ENCODE measurements at regions not wholly inside any gene's neighbourhood (a gene's known extent, or its start where the extent isn't known, plus 50 kb on each side); places are given as distances from the start of the nearest gene placed in this dataset.

DNA sequence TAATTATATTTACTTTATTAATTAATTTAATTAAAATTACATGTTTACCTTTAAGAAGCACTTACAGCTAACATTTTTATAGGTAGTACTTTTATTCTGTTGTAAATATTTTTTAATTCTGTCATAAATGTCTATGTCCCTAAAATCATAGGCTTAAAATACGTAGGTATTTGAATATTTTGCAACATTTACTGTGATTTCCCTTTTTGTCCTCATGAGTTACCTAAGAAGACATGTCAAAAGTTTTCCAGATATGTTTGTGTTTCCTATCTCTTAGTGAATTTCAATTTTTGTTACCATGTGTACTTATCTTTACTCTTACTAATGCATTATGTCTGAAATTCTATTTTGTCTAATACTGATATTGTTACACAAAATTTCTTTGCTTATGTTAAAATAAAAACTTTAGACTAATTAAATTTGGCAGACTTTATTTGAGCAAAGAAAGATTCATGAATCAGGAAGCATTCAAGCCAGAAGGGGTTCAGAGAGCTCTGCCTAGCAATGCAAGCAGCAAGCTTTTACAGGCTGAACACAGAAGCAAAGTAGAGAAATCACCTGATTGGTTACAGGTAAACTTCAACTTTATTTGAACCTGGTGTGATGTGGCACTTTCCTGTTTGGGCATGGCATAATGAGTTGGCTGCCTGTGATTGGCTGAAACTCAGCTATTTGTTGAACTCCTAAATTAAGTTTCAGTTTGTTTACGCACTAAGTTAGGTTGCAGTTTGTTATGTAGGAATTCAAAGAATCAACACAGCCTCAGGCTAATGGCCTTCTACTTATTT, 123.2 kb upstream of the TMEM170B start:
- H3K4me2 ChIP-seq (ENCODE audit: low read length, poor library complexity, severe bottlenecking): no peak overlapping the region
- no peak overlapping the region for H3K4me3 ChIP-seq (ENCODE audit: insufficient read depth in 1 of 2, low read depth in 1 of 2, low read length in 2 of 2)
- no peak overlapping the region for H3K18ac ChIP-seq (ENCODE audit: low read depth in 1 of 2, low read length in 2 of 2)
- H3K27me3 ChIP-seq (ENCODE audit: control insufficient read depth in 1 of 2, insufficient read depth in 1 of 2, low read length in 2 of 2): no peaks in the 10 kb centered on the region
- H3K23ac ChIP-seq (ENCODE audit: low read length in 2 of 2): no peak overlapping the region
- no peak for DNase-seq
- H3K79me1 ChIP-seq (replicated peaks; ENCODE audit: low read length, poor library complexity, severe bottlenecking): no peaks in the 10 kb centered on the region
- no peak overlapping the region for H2BK15ac ChIP-seq (ENCODE audit: low read depth, poor library complexity, severe bottlenecking)
- H3K14ac ChIP-seq (ENCODE audit: low read length in 2 of 2): no peak overlapping the region
- H3K9me3 ChIP-seq (ENCODE audit: control insufficient read depth, low read length): no peaks in the 10 kb centered on the region
- H2BK120ac ChIP-seq (ENCODE audit: low read depth, low read length): no peak overlapping the region
- WGBS: no CpG with 5 or more reads among the region's 2 CpGs
- H2BK5ac ChIP-seq (ENCODE audit: low read depth, low read length, poor library complexity, severe bottlenecking): no peak overlapping the region
- H3K4ac ChIP-seq (ENCODE audit: low read depth in 1 of 2, low read length in 2 of 2): no peak overlapping the region
- no peak overlapping the region for H4K8ac ChIP-seq (ENCODE audit: low read length)
- H2AFZ ChIP-seq (ENCODE audit: low read depth, low read length): no peak overlapping the region
- peaks cover 0 to 2% of the 10 kb centered on the region in 2 experiments for H3K36me3 ChIP-seq (ENCODE audit: control insufficient read depth in 1 of 2, insufficient read depth in 2 of 2, low read depth in 1 of 2, low read length in 2 of 2)
- peaks cover 3% of the 10 kb centered on the region for H3K4me1 ChIP-seq (ENCODE audit: control insufficient read depth, insufficient read depth, low read depth, low read length)
- no peak overlapping the region for H3K27ac ChIP-seq (ENCODE audit: low read length, poor library complexity, severe bottlenecking)
- H2AK5ac ChIP-seq (ENCODE audit: low read length, severe bottlenecking): peak overlapping the region; percentile 57
- H2BK12ac ChIP-seq (ENCODE audit: low read length in 2 of 2): no peak overlapping the region
- H4K91ac ChIP-seq (ENCODE audit: low read length): no peak overlapping the region
- H3K9ac ChIP-seq (ENCODE audit: low read length): no peak overlapping the region

DNA sequence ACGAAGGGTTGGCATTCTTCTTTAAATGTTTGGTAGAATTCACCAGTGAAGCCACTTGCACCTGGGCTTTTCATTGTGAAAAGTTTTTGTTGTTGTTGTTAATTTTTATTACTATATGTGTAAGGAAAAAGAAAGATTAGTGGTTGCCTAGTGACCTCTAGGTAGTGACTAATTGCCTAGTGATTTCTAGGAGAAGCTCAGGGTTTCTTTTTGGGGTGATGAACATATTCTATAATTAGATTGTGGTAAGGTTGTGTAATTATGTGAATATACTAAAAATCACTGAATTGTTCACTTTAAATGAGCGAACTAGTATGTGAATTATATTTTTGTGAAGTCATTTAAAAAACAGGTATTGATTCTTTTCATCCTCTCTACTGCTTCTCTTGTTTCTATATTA, 123.8 kb upstream of the TMEM170B start:
- Histone ChIP-seq H2BK15ac (ENCODE audit: low read depth, poor library complexity, severe bottlenecking) (no peak overlapping the region), H2BK120ac (ENCODE audit: low read depth, low read length) (no peak overlapping the region), H3K4me1 (ENCODE audit: control insufficient read depth, insufficient read depth, low read depth, low read length) (peaks cover 3% of the 10 kb centered on the region), H2AFZ (ENCODE audit: low read depth, low read length) (no peak overlapping the region), H3K9ac (ENCODE audit: low read length) (no peak overlapping the region), H4K91ac (ENCODE audit: low read length) (no peak overlapping the region), H2BK5ac (ENCODE audit: low read depth, low read length, poor library complexity, severe bottlenecking) (no peak overlapping the region), H3K36me3 (ENCODE audit: control insufficient read depth in 1 of 2, insufficient read depth in 2 of 2, low read depth in 1 of 2, low read length in 2 of 2) (peaks cover 0 to 2% of the 10 kb centered on the region in 2 experiments), H3K9me3 (ENCODE audit: control insufficient read depth, low read length) (no peaks in the 10 kb centered on the region), H3K18ac (ENCODE audit: low read depth in 1 of 2, low read length in 2 of 2) (no peak overlapping the region), H3K4me3 (ENCODE audit: insufficient read depth in 1 of 2, low read depth in 1 of 2, low read length in 2 of 2) (no peak overlapping the region), H2BK12ac (ENCODE audit: low read length in 2 of 2) (no peak overlapping the region), H3K4me2 (ENCODE audit: low read length, poor library complexity, severe bottlenecking) (no peak overlapping the region), H3K14ac (ENCODE audit: low read length in 2 of 2) (no peak overlapping the region), H3K27ac (ENCODE audit: low read length, poor library complexity, severe bottlenecking) (no peak overlapping the region), H2AK5ac (ENCODE audit: low read length, severe bottlenecking) (no peak overlapping the region), H4K8ac (ENCODE audit: low read length) (no peak overlapping the region), H3K79me1 (replicated peaks; ENCODE audit: low read length, poor library complexity, severe bottlenecking) (no peaks in the 10 kb centered on the region), H3K4ac (ENCODE audit: low read depth in 1 of 2, low read length in 2 of 2) (no peak overlapping the region), H3K27me3 (ENCODE audit: control insufficient read depth in 1 of 2, insufficient read depth in 1 of 2, low read length in 2 of 2) (no peaks in the 10 kb centered on the region), H3K23ac (ENCODE audit: low read length in 2 of 2) (no peak overlapping the region)
- WGBS: 99% methylated on average over 1 of the region's 2 CpGs
- DNase-seq: peak; percentile 63

DNA sequence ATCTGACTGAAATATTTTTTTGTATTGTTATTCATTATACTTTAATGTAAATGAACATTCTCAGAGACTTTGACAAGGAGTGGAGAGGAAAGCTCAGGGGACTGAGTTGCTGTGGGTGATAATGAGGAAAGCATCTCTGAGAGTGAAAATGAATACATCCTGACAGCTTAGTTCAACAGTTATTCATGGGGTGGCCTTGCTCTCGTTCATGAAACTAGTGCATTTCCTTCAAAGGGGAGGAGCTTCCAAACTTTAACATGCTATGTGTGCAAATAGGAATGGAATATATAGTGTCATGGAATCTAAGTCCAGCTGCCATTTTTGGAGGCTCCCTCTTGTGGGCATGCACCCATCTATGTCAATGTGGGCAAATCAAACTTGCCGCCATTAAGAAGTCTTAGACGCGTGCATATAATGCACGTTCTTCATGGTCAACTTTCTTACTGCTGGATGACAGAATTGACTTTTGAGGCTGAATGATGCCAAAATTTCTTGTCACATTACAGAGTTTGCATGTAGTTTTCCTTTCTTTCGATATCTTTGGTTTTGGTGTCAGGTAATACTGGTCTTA, 124.3 kb upstream of the TMEM170B start:
- no peaks in the 10 kb centered on the region for H3K27me3 ChIP-seq (ENCODE audit: control insufficient read depth in 1 of 2, insufficient read depth in 1 of 2, low read length in 2 of 2)
- DNase-seq: no peak
- H2BK5ac ChIP-seq (ENCODE audit: low read depth, low read length, poor library complexity, severe bottlenecking): no peak overlapping the region
- no peak overlapping the region for H3K4ac ChIP-seq (ENCODE audit: low read depth in 1 of 2, low read length in 2 of 2)
- H2AK5ac ChIP-seq (ENCODE audit: low read length, severe bottlenecking): peak overlapping the region; percentile 63
- H2BK15ac ChIP-seq (ENCODE audit: low read depth, poor library complexity, severe bottlenecking): no peak overlapping the region
- no peak overlapping the region for H4K8ac ChIP-seq (ENCODE audit: low read length)
- H3K4me1 ChIP-seq (ENCODE audit: control insufficient read depth, insufficient read depth, low read depth, low read length): peaks cover 3% of the 10 kb centered on the region
- H3K4me2 ChIP-seq (ENCODE audit: low read length, poor library complexity, severe bottlenecking): no peak overlapping the region
- no peak overlapping the region for H4K91ac ChIP-seq (ENCODE audit: low read length)
- no peak overlapping the region for H2BK120ac ChIP-seq (ENCODE audit: low read depth, low read length)
- H3K9ac ChIP-seq (ENCODE audit: low read length): no peak overlapping the region
- no peaks in the 10 kb centered on the region for H3K79me1 ChIP-seq (replicated peaks; ENCODE audit: low read length, poor library complexity, severe bottlenecking)
- no peaks in the 10 kb centered on the region for H3K9me3 ChIP-seq (ENCODE audit: control insufficient read depth, low read length)
- H3K23ac ChIP-seq (ENCODE audit: low read length in 2 of 2): no peak overlapping the region
- H3K36me3 ChIP-seq (ENCODE audit: control insufficient read depth in 1 of 2, insufficient read depth in 2 of 2, low read depth in 1 of 2, low read length in 2 of 2): peaks cover 0 to 2% of the 10 kb centered on the region in 2 experiments
- no peak overlapping the region for H3K27ac ChIP-seq (ENCODE audit: low read length, poor library complexity, severe bottlenecking)
- no peak overlapping the region for H3K18ac ChIP-seq (ENCODE audit: low read depth in 1 of 2, low read length in 2 of 2)
- H3K4me3 ChIP-seq (ENCODE audit: insufficient read depth in 1 of 2, low read depth in 1 of 2, low read length in 2 of 2): no peak overlapping the region
- no peak overlapping the region for H2AFZ ChIP-seq (ENCODE audit: low read depth, low read length)
- H2BK12ac ChIP-seq (ENCODE audit: low read length in 2 of 2): no peak overlapping the region
- 95% methylated on average over 6 of the region's 6 CpGs for WGBS
- no peak overlapping the region for H3K14ac ChIP-seq (ENCODE audit: low read length in 2 of 2)

DNA sequence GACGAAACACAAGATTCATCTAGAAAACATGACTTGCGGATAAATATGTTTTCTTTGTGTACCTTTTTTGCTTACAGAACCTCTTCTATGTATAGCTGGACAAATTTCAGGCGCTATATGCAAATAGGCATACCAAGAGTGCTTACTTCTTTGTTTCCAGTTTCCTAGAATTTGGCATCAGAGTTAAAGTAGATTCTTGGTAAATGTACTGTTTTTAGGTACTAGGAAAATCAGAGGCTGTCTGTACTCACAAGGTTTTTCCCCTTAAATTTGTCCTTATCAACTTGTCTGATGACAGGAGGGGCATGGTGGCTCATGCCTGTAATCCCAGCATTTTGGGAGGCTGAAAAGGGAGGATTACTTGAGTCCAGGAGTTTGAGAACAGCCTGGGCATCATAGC, 124.9 kb upstream of the TMEM170B start:
- Histone ChIP-seq H3K27ac (ENCODE audit: low read length, poor library complexity, severe bottlenecking) (no peak overlapping the region), H4K8ac (ENCODE audit: low read length) (no peak overlapping the region), H2BK120ac (ENCODE audit: low read depth, low read length) (no peak overlapping the region), H3K36me3 (ENCODE audit: control insufficient read depth in 1 of 2, insufficient read depth in 2 of 2, low read depth in 1 of 2, low read length in 2 of 2) (peaks cover 0 to 2% of the 10 kb centered on the region in 2 experiments), H3K18ac (ENCODE audit: low read depth in 1 of 2, low read length in 2 of 2) (no peak overlapping the region), H2AFZ (ENCODE audit: low read depth, low read length) (no peak overlapping the region), H2BK12ac (ENCODE audit: low read length in 2 of 2) (no peak overlapping the region), H3K4ac (ENCODE audit: low read depth in 1 of 2, low read length in 2 of 2) (no peak overlapping the region), H2AK5ac (ENCODE audit: low read length, severe bottlenecking) (peak overlapping the region; percentile 89), H4K91ac (ENCODE audit: low read length) (no peak overlapping the region), H3K4me2 (ENCODE audit: low read length, poor library complexity, severe bottlenecking) (no peak overlapping the region), H2BK5ac (ENCODE audit: low read depth, low read length, poor library complexity, severe bottlenecking) (no peak overlapping the region), H2BK15ac (ENCODE audit: low read depth, poor library complexity, severe bottlenecking) (no peak overlapping the region), H3K79me1 (replicated peaks; ENCODE audit: low read length, poor library complexity, severe bottlenecking) (no peaks in the 10 kb centered on the region), H3K27me3 (ENCODE audit: control insufficient read depth in 1 of 2, insufficient read depth in 1 of 2, low read length in 2 of 2) (no peaks in the 10 kb centered on the region), H3K9me3 (ENCODE audit: control insufficient read depth, low read length) (no peaks in the 10 kb centered on the region), H3K14ac (ENCODE audit: low read length in 2 of 2) (no peak overlapping the region), H3K23ac (ENCODE audit: low read length in 2 of 2) (no peak overlapping the region), H3K9ac (ENCODE audit: low read length) (no peak overlapping the region), H3K4me1 (ENCODE audit: control insufficient read depth, insufficient read depth, low read depth, low read length) (peaks cover 3% of the 10 kb centered on the region), H3K4me3 (ENCODE audit: insufficient read depth in 1 of 2, low read depth in 1 of 2, low read length in 2 of 2) (no peak overlapping the region)
- WGBS: 100% methylated on average over 2 of the region's 3 CpGs
- no peak for DNase-seq
